Sciatic nerve (tissue), 2 donors: ENCODE measurements at regions not wholly inside any gene's neighbourhood (a gene's known extent, or its start where the extent isn't known, plus 50 kb on each side); places are given as distances from the start of the nearest gene placed in this dataset.
"Not testable (repeated sequence)": the region's sequence is repeated elsewhere in the genome, so short reads cannot be mapped to it uniquely, and the experiment has no call there.

Experiments used
- ATAC-seq: fragments of 200-7000 bp; cut with Tn5 transposase; one replicate; pipeline ENCODE4 v1.9.1; 2020; ENCODE audit warnings: mild to moderate bottlenecking, moderate library complexity
- DNase-seq: peaks from one replicate; pipeline ENCODE4 v3.0.0-alpha.2; 2020; ENCODE audit warnings: low spot score
- intact Hi-C: fragments of 100-400 bp; cut with DNase I; formaldehyde crosslinking; loops from one replicate; pipeline ENCODE4 v1.14.2; 2022
- donor health status: DM: no; HTN: no; CAD: no.
- donor health status: DM: no; HTN: no; CAD: no.

- intact Hi-C loops = no loop called here
- DNase-seq = no peak
- no peak for ATAC-seq
Measured at GRCh38 chr5:43852279-43852678, 249.3 kb downstream of the NNT start.

GRCh38 chr5:43851741-43852140 lies 248.8 kb downstream of the NNT start:
- no peak for DNase-seq
- intact Hi-C loops = no loop called here
- no peak for ATAC-seq

GRCh38 chr5:43840424-43841125 lies 237.6 kb downstream of the NNT start:
- ATAC-seq (no peak), DNase-seq (no peak)
- intact Hi-C loops = no loop called here

- ATAC-seq (no peak), DNase-seq (no peak)
- intact Hi-C loops = no loop called here
Measured at GRCh38 chr5:43839218-43839617, 236.2 kb downstream of the NNT start.

- ATAC-seq (no peak), DNase-seq (no peak)
- intact Hi-C loops = no loop called here
Measured at GRCh38 chr5:43837996-43838395, 235.0 kb downstream of the NNT start.

- DNase-seq (no peak), ATAC-seq (no peak)
- intact Hi-C loops = no loop called here
Measured at GRCh38 chr5:43837091-43837490, 234.1 kb downstream of the NNT start.

- intact Hi-C loops = no loop called here
- no peak for DNase-seq
- ATAC-seq = no peak
Measured at GRCh38 chr5:43833961-43834360, 231.0 kb downstream of the NNT start.

GRCh38 chr5:43824325-43824964 lies 221.5 kb downstream of the NNT start:
- ATAC-seq, DNase-seq, intact Hi-C loops: not testable (repeated sequence)

GRCh38 chr5:43818394-43818793 lies 215.4 kb downstream of the NNT start:
- DNase-seq, intact Hi-C loops: not testable (repeated sequence)

GRCh38 chr5:43815497-43815896 lies 212.5 kb downstream of the NNT start:
- DNase-seq (no peak), ATAC-seq (no peak)
- intact Hi-C loops = no loop called here

More at GRCh38 chr5:43818394-43818793, 215.4 kb downstream of the NNT start:
- ATAC-seq = not testable (repeated sequence)

- no peak for ATAC-seq
- intact Hi-C loops = no loop called here
- DNase-seq = no peak
Measured at GRCh38 chr5:43804723-43805122, 201.7 kb downstream of the NNT start.

GRCh38 chr5:43804041-43804440 lies 201.1 kb downstream of the NNT start:
- no peak for ATAC-seq
- no peak for DNase-seq
- intact Hi-C loops = no loop called here

- DNase-seq (no peak), ATAC-seq (no peak)
- intact Hi-C loops = no loop called here
Measured at GRCh38 chr5:43802651-43803050, 199.7 kb downstream of the NNT start.

GRCh38 chr5:43802119-43802518 lies 199.1 kb downstream of the NNT start:
- no peak for ATAC-seq
- intact Hi-C loops = no loop called here

GRCh38 chr5:43798740-43799139 lies 195.8 kb downstream of the NNT start:
- ATAC-seq (no peak), DNase-seq (no peak)
- intact Hi-C loops = no loop called here

More at GRCh38 chr5:43802119-43802518, 199.1 kb downstream of the NNT start:
- DNase-seq = no peak

- DNase-seq, ATAC-seq, intact Hi-C loops: not testable (repeated sequence)
Measured at GRCh38 chr5:43791880-43792279, 188.9 kb downstream of the NNT start.

GRCh38 chr5:43785198-43785597 lies 182.2 kb downstream of the NNT start:
- no peak for DNase-seq
- intact Hi-C loops = no loop called here
- no peak for ATAC-seq

- DNase-seq (no peak), ATAC-seq (no peak)
- intact Hi-C loops = no loop called here
Measured at GRCh38 chr5:43780586-43780985, 177.6 kb downstream of the NNT start.

- intact Hi-C loops = no loop called here
- ATAC-seq = no peak
Measured at GRCh38 chr5:43774881-43775399, 172.0 kb downstream of the NNT start.

GRCh38 chr5:43773478-43773844 lies 170.5 kb downstream of the NNT start:
- no peak for ATAC-seq
- DNase-seq = no peak
- intact Hi-C loops = no loop called here

More at GRCh38 chr5:43774881-43775399, 172.0 kb downstream of the NNT start:
- DNase-seq = no peak
